Adrenal gland (tissue), 9 donors: ENCODE measurements at regions not wholly inside any gene's neighbourhood (a gene's known extent, or its start where the extent isn't known, plus 50 kb on each side); places are given as distances from the start of the nearest gene placed in this dataset.

Source experiments
- DNase-seq, 7 donors: peaks; one replicate each; pipeline ENCODE4 v3.0.0-alpha.2; 2019 to 2020
- H3K27ac ChIP-seq, 5 donors: fragments of 200-600 bp; sonication (generic) in 4 of 5; 1 replicate in 3 of 5; 2 replicates in 2 of 5; pipeline versions ENCODE4 v1.5.1 to v1.8.0; 2016 to 2020; ENCODE audit warnings: mild to moderate bottlenecking in 1 of 5
- H3K27me3 ChIP-seq: fragments of 200-600 bp; 2 replicates; pipeline ENCODE4 v1.8.0; 2021
- H3K36me3 ChIP-seq, 2 donors: fragments of 200-600 bp; replicated peaks in 1 of 2; 1 replicate in 1 of 2; 2 replicates in 1 of 2; pipeline versions ENCODE4 v1.5.1 to v1.8.0; 2018 to 2022
- H3K4me1 ChIP-seq, 2 donors: fragments of 200-600 bp; replicated peaks in 1 of 2; 1 replicate in 1 of 2; 2 replicates in 1 of 2; pipeline versions ENCODE4 v1.5.1 to v1.8.0; 2018 to 2021
- H3K4me3 ChIP-seq, 4 donors: fragments of 200-600 bp; sonication (generic) in 3 of 4; one replicate each; pipeline ENCODE4 v1.5.1; 2016 to 2018
- H3K9me3 ChIP-seq, 3 donors: fragments of 200-600 bp; sonication (generic) in 1 of 3; replicated peaks in 1 of 3; 1 replicate in 2 of 3; 2 replicates in 1 of 3; pipeline versions ENCODE4 v1.5.1 to v1.8.0; 2016 to 2021
- POLR2A ChIP-seq, 2 donors: fragments of 450-650 bp; IDR thresholded peaks; one replicate each; pipeline ENCODE4 v1.6.1; 2017; ENCODE audit warnings: antibody characterized with exemption in 2 of 2, mild to moderate bottlenecking in 2 of 2, moderate library complexity in 1 of 2
- WGBS, 4 donors: extraction: QIAGEN DNeasy Blood & Tissue Kit in 2 of 4; methylation state at CpG; one replicate each; pipeline versions ENCODE4 v1.1.5 to v1.1.7; 2013 to 2017; 5-methylcytosine and 5-hydroxymethylcytosine counted together
- intact Hi-C, 2 donors: fragments of 100-400 bp; cut with DNase I; formaldehyde crosslinking; loops; one replicate each; pipeline versions ENCODE4 v1.14.1 to v1.15.0; 2022 to 2023
- TF ChIP-seq, protein P1 (sequence below), 6 experiments: fragments of 450-650 bp in 4 of 6; fragments of 200-600 bp in 2 of 6; sonication (generic) in 1 of 6; IDR thresholded peaks; 1 replicate in 5 of 6; 2 replicates in 1 of 6; pipeline versions ENCODE4 v1.5.1 to v1.8.0; 2016 to 2021; ENCODE audit warnings: antibody characterized with exemption in 6 of 6, mild to moderate bottlenecking in 2 of 6, moderate library complexity in 1 of 6
- donor health status: healthy with polysubstance abuse.
- donor health status: Bipolar disorder and iron deficiency.
- donor health status: DM: yes; HTN: yes; CAD: no.
- donor health status: DM: no; HTN: no; CAD: no.
- donor health status: DM: no; HTN: no; CAD: no.

DNA sequence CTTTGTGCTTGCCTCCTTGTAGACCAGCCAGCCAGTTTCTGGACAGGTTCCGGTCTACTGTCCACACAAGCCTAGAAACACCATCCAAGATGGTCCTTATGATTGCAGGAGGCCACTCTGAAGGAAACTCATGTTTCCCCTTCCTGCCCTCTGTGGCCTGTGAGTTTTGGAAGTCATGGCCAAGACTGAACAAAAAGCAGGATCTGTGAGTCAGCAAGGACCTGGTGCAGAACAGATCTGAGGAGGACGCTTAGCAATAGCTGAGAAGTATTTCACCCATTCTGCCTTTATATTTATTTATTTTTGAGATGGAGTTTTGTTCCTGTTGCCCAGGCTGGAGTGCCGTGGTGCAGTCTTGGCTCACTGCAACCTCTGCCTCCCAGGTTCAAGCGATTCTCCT lies 134.6 kb upstream of the EEF1E1 start:
- 70 to 94% (median 79%) methylated on average over 4 of the region's 4 CpGs for WGBS, 4 donors
- H3K27me3 ChIP-seq = no peaks in the 10 kb centered on the region
- no peak overlapping the region for H3K27ac ChIP-seq
- no peak overlapping the region for H3K4me3 ChIP-seq
- intact Hi-C loops = no loop called here
- no peaks in the 10 kb centered on the region for H3K9me3 ChIP-seq
- H3K4me1 ChIP-seq = no peaks in the 10 kb centered on the region
- DNase-seq = no peak
- TF ChIP-seq POLR2A (IDR thresholded peaks at IDR 0.05) = no peak
- TF ChIP-seq, protein P1, sequence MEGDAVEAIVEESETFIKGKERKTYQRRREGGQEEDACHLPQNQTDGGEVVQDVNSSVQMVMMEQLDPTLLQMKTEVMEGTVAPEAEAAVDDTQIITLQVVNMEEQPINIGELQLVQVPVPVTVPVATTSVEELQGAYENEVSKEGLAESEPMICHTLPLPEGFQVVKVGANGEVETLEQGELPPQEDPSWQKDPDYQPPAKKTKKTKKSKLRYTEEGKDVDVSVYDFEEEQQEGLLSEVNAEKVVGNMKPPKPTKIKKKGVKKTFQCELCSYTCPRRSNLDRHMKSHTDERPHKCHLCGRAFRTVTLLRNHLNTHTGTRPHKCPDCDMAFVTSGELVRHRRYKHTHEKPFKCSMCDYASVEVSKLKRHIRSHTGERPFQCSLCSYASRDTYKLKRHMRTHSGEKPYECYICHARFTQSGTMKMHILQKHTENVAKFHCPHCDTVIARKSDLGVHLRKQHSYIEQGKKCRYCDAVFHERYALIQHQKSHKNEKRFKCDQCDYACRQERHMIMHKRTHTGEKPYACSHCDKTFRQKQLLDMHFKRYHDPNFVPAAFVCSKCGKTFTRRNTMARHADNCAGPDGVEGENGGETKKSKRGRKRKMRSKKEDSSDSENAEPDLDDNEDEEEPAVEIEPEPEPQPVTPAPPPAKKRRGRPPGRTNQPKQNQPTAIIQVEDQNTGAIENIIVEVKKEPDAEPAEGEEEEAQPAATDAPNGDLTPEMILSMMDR (IDR thresholded peaks at IDR 0.05) = no peak
- no peaks in the 10 kb centered on the region for H3K36me3 ChIP-seq

DNA sequence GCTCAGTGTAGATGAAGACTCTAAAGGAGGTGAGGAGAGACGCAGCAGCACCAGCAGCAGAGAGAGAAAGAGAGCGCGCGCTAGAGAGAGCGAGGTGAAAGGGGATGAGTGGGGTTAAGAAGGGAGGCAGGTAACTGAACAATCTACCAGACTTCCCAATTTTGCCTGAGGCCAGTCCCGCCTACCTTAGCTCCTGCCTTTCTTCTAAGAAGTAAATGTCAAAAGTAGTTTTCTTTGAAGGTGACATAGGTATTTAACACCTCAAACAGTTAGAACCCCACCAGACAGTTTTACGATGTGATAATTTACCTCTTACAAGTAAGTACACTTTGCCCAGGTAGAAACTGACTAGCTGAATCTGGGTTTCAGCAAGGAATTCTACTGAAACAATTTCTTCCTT lies 132.0 kb upstream of the EEF1E1 start:
- H3K4me1 ChIP-seq = no peaks in the 10 kb centered on the region
- no peaks in the 10 kb centered on the region for H3K27me3 ChIP-seq
- 78 to 87% (median 82%) methylated on average over 7 of the region's 7 CpGs for WGBS, 4 donors
- H3K27ac ChIP-seq = no peak overlapping the region
- TF ChIP-seq, protein P1 (IDR thresholded peaks at IDR 0.05) = no peak
- no peak for TF ChIP-seq POLR2A (IDR thresholded peaks at IDR 0.05)
- intact Hi-C loops = no loop called here
- no peaks in the 10 kb centered on the region for H3K36me3 ChIP-seq
- DNase-seq = no peak
- no peaks in the 10 kb centered on the region for H3K9me3 ChIP-seq
- H3K4me3 ChIP-seq = no peak overlapping the region

DNA sequence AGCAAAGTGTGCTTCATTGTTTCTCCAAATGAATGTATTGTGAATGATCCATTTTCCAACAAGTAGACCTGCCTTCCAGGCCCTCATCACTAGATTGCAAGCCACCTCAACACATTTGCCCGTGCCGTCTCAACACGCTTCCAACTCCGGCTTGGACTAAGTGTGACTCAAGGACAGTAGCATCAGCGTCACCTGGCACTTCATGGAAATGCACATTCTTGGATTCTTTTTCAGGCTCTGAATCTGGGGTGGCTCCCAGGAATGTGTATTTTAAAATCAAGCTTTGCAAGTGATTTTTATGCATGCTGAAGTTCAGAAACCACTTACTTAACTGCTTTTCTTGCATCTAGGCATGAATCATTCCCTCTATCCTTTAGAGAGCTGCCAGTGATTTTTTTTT lies 129.6 kb upstream of the EEF1E1 start:
- intact Hi-C loops = no loop called here
- H3K27ac ChIP-seq = no peak overlapping the region
- H3K4me3 ChIP-seq = no peak overlapping the region
- no peaks in the 10 kb centered on the region for H3K36me3 ChIP-seq
- TF ChIP-seq, protein P1 (IDR thresholded peaks at IDR 0.05) = no peak
- no peak for TF ChIP-seq POLR2A (IDR thresholded peaks at IDR 0.05)
- no peak for DNase-seq
- WGBS, 4 donors = 87 to 95% (median 90%) methylated on average over 5 of the region's 5 CpGs
- H3K9me3 ChIP-seq = no peaks in the 10 kb centered on the region
- H3K4me1 ChIP-seq = no peaks in the 10 kb centered on the region
- H3K27me3 ChIP-seq = no peaks in the 10 kb centered on the region

DNA sequence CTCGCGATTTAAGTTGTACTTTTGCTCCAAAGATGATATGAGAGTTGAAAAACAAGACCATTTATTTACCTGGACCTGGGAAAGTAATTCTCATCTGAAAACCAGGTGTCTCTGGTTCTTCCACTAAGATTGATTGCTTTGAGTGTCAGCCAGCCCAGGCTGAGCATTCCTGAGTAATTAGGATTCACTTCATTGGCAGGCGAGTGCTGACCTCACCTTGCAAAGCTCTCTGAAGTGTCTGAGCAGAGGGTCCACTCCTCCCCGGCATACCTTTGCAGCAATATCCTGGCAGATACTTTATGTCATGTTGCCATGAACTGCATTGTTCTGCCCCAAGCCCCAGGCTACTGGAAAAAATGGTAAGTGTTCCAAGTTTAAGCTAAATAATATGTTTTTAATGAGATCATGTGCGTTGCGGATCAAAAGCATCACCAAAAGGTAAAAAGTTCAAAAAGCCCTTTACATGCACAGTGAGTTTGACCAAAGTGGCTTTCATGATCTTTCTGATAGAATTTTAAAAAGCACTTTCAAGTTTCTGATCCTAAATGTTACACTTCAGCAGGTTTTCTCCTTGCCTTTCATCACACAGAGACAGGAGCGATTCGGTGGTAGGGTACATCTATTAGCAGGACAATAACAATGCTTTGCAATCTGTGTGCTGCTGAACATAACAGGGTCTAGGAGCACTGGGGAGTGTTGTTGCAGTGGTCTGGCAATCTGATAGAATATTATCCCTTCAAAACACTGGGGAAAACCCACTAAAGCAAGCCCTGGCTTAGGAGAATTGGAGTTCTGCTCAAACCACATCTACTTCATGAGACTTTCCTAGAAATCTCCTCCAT lies 127.8 kb upstream of the EEF1E1 start:
- Histone ChIP-seq H3K36me3 (no peaks in the 10 kb centered on the region), H3K4me3 (no peak overlapping the region), H3K27ac (no peak overlapping the region), H3K27me3 (no peaks in the 10 kb centered on the region), H3K9me3 (no peaks in the 10 kb centered on the region), H3K4me1 (no peaks in the 10 kb centered on the region)
- intact Hi-C loops = no loop called here
- DNase-seq = no peak
- WGBS, 4 donors = 49 to 64% (median 57%) methylated on average over 8 of the region's 8 CpGs
- no peak for TF ChIP-seq POLR2A (IDR thresholded peaks at IDR 0.05)
- TF ChIP-seq, protein P1 (IDR thresholded peaks at IDR 0.05) = no peak
